Parathyroid adenoma (tissue), 2 donors: ENCODE measurements at regions not wholly inside any gene's neighbourhood (a gene's known extent, or its start where the extent isn't known, plus 50 kb on each side); places are given as distances from the start of the nearest gene placed in this dataset.

Source experiments
- H2AFZ ChIP-seq: fragments of 300-600 bp; sonication (generic); one replicate; pipeline ENCODE4 v1.7.0; 2017; ENCODE audit warnings: antibody characterized with exemption, mild to moderate bottlenecking
- H3K27ac ChIP-seq: fragments of 300-600 bp; sonication (generic); one replicate; pipeline ENCODE4 v1.7.0; 2017
- H3K27me3 ChIP-seq: fragments of 300-600 bp; sonication (generic); one replicate; pipeline ENCODE4 v1.7.0; 2017; ENCODE audit warnings: low read length; ENCODE audit not compliant: control insufficient read depth, insufficient read depth
- H3K36me3 ChIP-seq: fragments of 300-600 bp; sonication (generic); one replicate; pipeline ENCODE4 v1.7.0; 2017; ENCODE audit warnings: low read length; ENCODE audit not compliant: control insufficient read depth, insufficient read depth
- H3K4me1 ChIP-seq: fragments of 300-600 bp; sonication (generic); one replicate; pipeline ENCODE4 v1.7.0; 2017; ENCODE audit warnings: control low read depth
- H3K4me2 ChIP-seq: fragments of 300-600 bp; sonication (generic); one replicate; pipeline ENCODE4 v1.7.0; 2017; ENCODE audit warnings: low read length
- H3K4me3 ChIP-seq: fragments of 300-600 bp; sonication (generic); one replicate; pipeline ENCODE4 v1.7.0; 2017; ENCODE audit warnings: low read depth, low read length
- H3K79me2 ChIP-seq: fragments of 300-600 bp; sonication (generic); one replicate; pipeline ENCODE4 v1.7.0; 2017; ENCODE audit warnings: control low read depth
- H3K9ac ChIP-seq: fragments of 300-600 bp; sonication (generic); one replicate; pipeline ENCODE4 v1.7.0; 2017; ENCODE audit warnings: mild to moderate bottlenecking
- H3K9me3 ChIP-seq: fragments of 300-600 bp; sonication (generic); one replicate; pipeline ENCODE4 v1.7.0; 2017; ENCODE audit warnings: low read length; ENCODE audit not compliant: control insufficient read depth
- TF ChIP-seq, protein P1 (sequence below): fragments of 300-600 bp; sonication (generic); IDR thresholded peaks from one replicate; pipeline ENCODE4 v1.7.0; 2017; ENCODE audit warnings: antibody characterized with exemption, mild to moderate bottlenecking
- donor health status: primary hyperparathyroidism.

DNA sequence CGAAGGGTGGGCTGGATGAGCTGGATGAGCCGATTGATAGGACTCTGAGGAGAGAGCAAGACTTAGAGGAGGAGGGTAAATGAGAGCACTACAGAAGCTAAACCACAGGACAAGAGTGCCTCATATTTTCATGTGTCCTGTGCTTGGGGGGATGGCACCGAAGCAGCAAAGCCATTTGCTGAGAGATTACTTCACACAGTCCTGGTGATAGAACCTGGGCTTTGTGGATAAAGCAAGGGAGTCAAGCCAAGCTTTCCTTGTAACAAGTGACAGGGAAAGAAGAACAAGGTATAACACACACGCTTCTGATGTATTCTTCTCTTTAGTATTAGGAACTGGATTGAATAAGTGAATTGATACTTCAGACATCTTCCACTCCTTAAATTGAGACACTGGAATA, 253.7 kb downstream of the ANKRD7 start:
- TF ChIP-seq, protein P1, sequence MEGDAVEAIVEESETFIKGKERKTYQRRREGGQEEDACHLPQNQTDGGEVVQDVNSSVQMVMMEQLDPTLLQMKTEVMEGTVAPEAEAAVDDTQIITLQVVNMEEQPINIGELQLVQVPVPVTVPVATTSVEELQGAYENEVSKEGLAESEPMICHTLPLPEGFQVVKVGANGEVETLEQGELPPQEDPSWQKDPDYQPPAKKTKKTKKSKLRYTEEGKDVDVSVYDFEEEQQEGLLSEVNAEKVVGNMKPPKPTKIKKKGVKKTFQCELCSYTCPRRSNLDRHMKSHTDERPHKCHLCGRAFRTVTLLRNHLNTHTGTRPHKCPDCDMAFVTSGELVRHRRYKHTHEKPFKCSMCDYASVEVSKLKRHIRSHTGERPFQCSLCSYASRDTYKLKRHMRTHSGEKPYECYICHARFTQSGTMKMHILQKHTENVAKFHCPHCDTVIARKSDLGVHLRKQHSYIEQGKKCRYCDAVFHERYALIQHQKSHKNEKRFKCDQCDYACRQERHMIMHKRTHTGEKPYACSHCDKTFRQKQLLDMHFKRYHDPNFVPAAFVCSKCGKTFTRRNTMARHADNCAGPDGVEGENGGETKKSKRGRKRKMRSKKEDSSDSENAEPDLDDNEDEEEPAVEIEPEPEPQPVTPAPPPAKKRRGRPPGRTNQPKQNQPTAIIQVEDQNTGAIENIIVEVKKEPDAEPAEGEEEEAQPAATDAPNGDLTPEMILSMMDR: no peak
- Histone ChIP-seq H3K9ac (no peak overlapping the region), H3K4me3 (no peak overlapping the region), H3K27ac (no peak overlapping the region), H3K36me3 (no peaks in the 10 kb centered on the region), H2AFZ (no peak overlapping the region), H3K9me3 (no peaks in the 10 kb centered on the region), H3K4me1 (no peaks in the 10 kb centered on the region), H3K4me2 (no peak overlapping the region), H3K79me2 (no peaks in the 10 kb centered on the region), H3K27me3 (no peaks in the 10 kb centered on the region)

DNA sequence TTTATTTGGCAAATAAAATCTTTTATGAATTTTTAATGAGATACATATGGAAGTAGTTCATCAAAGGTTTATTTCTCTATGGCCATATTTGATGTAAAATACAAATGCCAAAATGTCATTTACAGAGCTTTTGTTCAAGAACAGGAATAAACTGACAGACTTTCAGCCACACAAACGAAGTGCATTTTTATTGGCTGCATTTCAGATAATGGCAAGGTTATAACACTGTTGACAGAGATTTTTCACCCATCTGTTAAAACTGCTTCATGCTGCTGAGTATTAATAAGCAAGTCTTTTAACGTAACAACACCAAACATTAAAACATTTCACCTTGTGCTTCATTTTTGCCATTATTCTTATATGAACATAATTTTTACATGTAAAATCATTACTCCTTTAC, 254.4 kb downstream of the ANKRD7 start:
- TF ChIP-seq, protein P1: no peak
- Histone ChIP-seq H3K9me3 (no peaks in the 10 kb centered on the region), H3K27me3 (no peaks in the 10 kb centered on the region), H3K27ac (no peak overlapping the region), H3K79me2 (no peaks in the 10 kb centered on the region), H3K9ac (no peak overlapping the region), H3K4me3 (no peak overlapping the region), H2AFZ (no peak overlapping the region), H3K4me2 (no peak overlapping the region), H3K36me3 (no peaks in the 10 kb centered on the region), H3K4me1 (no peaks in the 10 kb centered on the region)

DNA sequence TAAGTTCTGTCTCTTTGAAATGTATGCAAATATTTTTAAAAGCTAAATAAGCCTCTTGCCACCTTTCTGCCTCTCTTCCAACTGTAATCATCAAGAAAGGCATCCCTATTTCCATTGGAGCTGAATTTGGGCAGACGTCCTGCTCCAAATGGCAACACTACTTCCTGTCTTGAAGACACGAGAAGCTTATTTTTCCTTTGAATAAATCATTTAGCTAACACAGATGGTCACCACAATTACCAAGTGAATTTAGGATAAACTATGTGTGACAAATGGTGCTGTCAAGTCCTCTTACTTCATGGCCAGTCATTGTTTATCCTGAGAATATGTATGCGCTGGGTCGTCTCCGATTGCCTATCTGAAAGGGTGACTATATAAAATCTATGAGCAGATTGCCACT, 268.0 kb downstream of the ANKRD7 start:
- Histone ChIP-seq H3K4me3 (no peak overlapping the region), H3K9me3 (no peaks in the 10 kb centered on the region), H3K9ac (no peak overlapping the region), H3K27ac (no peak overlapping the region), H3K4me2 (no peak overlapping the region), H3K4me1 (no peaks in the 10 kb centered on the region), H3K36me3 (no peaks in the 10 kb centered on the region), H3K79me2 (no peaks in the 10 kb centered on the region), H3K27me3 (no peaks in the 10 kb centered on the region), H2AFZ (no peak overlapping the region)
- TF ChIP-seq, protein P1: no peak

DNA sequence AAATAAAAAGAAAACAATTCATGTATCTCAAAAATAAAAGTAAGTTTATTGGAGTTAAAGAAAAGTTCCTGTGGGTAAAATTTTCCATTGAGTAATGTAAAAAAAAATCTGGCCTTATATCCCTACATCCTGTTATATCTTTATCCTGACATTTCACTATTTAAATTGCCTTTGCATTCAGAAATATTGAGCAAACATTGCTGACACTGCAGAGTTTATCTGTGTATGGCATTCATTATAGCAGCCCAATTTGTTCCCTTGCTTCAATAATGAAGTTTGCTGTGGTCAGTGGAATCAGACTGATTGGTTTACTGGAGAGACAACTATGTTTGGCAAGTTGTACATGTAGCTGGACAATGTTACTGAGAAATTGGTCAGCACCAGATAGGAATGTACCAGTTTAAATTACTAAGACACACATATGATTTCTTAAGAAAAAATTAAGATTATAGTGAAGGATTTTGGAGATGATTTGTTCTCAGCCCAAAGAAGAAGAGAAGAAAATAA, 271.7 kb downstream of the ANKRD7 start:
- Histone ChIP-seq H3K27me3 (no peaks in the 10 kb centered on the region), H3K4me3 (no peak overlapping the region), H3K4me1 (no peaks in the 10 kb centered on the region), H3K36me3 (no peaks in the 10 kb centered on the region), H3K27ac (no peak overlapping the region), H3K79me2 (no peaks in the 10 kb centered on the region), H3K4me2 (no peak overlapping the region), H3K9ac (no peak overlapping the region), H3K9me3 (no peaks in the 10 kb centered on the region), H2AFZ (no peak overlapping the region)
- TF ChIP-seq, protein P1: no peak

DNA sequence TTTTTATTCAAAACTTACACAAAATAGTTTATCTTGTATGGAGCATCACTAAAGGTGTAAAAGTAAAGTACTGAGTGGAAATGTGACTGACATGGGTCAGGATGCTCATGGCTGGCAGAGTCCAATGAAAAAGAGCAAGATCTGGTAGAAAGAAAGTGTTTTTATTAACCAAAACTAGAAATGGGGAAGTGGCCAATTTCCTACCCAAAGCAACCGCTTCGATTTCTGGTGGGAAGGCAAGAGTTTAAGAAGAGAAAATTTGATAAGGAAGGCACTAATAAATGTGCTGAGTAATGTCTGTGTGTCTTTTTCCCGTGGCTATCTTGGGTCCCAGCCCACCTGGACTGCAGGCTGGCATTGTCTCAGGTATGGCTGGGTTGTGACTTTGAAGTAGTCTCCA, 277.7 kb downstream of the ANKRD7 start:
- Histone ChIP-seq H3K4me2 (no peak overlapping the region), H3K4me3 (no peak overlapping the region), H2AFZ (no peak overlapping the region), H3K27ac (no peak overlapping the region), H3K9me3 (no peaks in the 10 kb centered on the region), H3K79me2 (no peaks in the 10 kb centered on the region), H3K9ac (no peak overlapping the region), H3K4me1 (no peaks in the 10 kb centered on the region), H3K27me3 (no peaks in the 10 kb centered on the region), H3K36me3 (no peaks in the 10 kb centered on the region)
- TF ChIP-seq, protein P1: no peak
